NCI-H510A treated with DMSO at 0.1 percent for 48 hours (cell line): ENCODE measurements at regions not wholly inside any gene's neighbourhood (a gene's known extent, or its start where the extent isn't known, plus 50 kb on each side); places are given as distances from the start of the nearest gene placed in this dataset.
A peak's percentile ranks its signal among the peaks of the same experiment; 100 is the strongest.
"Not testable (repeated sequence)": the region's sequence is repeated elsewhere in the genome, so short reads cannot be mapped to it uniquely, and the experiment has no call there.

Source experiments
- DNase-seq: peaks from one replicate; lab custom pipeline; 2025; lab: John Stamatoyannopoulos, UW

DNA sequence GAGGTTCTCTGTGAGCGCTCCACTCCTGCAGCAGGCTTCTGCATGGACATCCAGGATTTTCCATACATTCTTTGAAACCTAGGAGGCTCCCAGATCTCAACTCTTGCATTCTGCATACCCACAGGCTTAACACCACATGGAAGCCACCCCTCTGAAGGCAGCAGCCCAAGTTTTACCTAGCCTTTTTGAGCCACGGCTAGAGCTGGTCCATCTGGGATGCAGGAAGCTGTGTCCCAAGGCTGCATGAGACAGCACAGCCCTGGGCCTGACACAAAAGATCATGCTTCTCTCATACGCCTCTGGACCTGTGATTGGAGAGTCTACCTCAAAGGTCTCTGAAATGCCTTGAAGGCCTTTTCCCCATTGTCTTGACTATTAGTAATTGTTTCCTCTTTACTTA, 53.6 kb upstream of the RPRM start:
- no peak for DNase-seq

- DNase-seq: not testable (repeated sequence)
Observed at GRCh38 chr2:153533803-153534202, 55.2 kb upstream of the RPRM start.

- not testable (repeated sequence) for DNase-seq
Observed at GRCh38 chr2:153534590-153534989, 56.0 kb upstream of the RPRM start.

- no peak for DNase-seq
Observed at GRCh38 chr2:153536115-153536514, 57.6 kb upstream of the RPRM start.

DNA sequence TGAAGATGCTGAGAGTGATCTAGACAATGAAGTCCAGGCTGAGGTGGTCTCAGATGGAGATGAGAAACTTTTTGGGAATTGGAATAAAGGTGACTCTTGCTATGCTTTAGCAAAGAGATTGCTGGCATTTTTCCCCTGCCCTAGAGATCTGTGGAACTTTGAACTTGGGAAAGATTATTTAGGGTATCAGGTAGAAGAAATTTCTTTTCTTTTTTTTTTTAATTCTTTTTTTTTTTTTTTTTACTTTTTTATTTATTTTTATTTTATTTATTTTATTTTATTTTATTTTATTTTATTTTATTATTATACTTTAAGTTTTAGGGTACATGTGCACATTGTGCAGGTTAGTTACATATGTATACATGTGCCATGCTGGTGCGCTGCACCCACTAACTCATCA, 59.5 kb upstream of the RPRM start:
- DNase-seq: not testable (repeated sequence)

- DNase-seq: peak; percentile 49
Observed at GRCh38 chr2:153543635-153544071, 65.1 kb upstream of the RPRM start.

DNA sequence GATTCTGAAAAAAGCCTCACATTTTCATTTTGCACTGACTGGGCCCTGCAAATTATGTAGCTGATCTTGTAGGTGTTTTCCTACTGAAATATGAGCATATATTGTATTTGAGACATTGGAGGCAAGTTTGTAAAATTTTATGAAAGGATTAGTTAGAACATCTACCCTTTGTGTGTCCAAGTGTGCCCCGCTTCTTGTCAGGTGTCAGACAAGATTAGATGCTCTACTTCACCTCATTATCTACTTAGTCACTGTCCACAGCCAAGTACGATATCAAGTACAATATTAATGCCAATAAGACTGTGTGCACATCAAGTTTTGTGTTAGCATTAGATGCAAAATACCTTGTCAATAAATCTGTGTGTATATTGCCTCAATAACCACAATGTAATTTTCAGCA, 67.8 kb upstream of the RPRM start:
- DNase-seq: no peak

DNA sequence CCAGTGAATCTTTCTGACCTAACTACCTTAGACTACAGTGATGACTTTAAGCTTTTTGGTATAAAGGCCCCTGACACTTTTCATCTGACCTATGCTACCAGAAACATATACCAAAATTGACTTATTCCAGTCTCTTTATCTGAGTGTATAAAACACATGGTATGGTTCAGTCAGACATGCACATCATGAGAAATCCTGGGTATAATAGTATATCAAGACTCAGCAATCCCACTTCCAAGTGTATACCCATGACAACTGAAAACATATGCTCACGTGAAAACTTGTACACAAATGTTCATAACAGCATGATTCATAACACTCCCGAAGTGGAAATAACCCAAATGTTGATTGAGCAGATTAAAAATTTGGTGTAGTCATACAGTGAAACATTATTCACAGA, 70.0 kb upstream of the RPRM start:
- no peak for DNase-seq

- no peak for DNase-seq
Observed at GRCh38 chr2:153551698-153552097, 73.1 kb upstream of the RPRM start.

- no peak for DNase-seq
Observed at GRCh38 chr2:153557211-153557610, 78.6 kb upstream of the RPRM start.

DNA sequence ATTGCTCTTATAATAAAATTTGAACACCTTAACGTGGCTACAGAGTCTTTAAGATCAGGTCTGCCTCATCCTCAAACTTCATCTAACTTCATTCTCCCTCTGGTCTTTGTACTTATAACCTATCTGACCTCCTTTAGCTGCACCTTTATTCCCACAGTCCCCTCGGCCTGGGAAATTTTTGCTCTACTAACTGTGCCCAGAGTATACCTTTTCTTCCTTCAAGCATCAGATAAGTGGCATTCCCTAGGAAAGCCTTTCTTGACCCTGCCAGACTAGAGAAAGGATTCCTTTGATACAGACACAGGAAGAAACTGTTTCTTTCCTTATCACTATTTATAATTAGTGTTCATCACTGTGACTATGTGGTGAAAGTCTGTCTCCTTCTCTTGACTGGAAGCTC, 79.2 kb upstream of the RPRM start:
- DNase-seq: no peak

- no peak for DNase-seq
Observed at GRCh38 chr2:153558247-153558646, 79.7 kb upstream of the RPRM start.

- DNase-seq: no peak
Observed at GRCh38 chr2:153567367-153567766, 88.8 kb upstream of the RPRM start.

DNA sequence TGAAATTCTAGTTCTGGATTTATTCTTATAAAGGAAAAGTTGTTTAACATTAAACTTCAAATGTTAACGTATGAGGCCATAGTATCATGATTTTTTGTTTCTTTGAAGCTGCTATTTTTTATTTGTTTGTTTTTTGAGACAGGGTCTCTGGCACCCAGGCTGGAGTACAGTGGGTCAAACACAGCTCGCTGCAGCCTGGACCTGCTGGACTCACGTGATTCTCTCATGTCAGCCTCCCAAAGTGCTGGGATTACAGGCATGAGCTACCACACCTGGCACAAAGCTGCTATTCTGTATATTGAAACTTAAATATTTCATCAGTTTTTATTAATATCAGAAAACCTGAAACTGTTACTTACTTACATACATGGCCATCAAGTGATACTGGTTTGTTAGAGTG, 89.5 kb upstream of the RPRM start:
- DNase-seq: no peak

DNA sequence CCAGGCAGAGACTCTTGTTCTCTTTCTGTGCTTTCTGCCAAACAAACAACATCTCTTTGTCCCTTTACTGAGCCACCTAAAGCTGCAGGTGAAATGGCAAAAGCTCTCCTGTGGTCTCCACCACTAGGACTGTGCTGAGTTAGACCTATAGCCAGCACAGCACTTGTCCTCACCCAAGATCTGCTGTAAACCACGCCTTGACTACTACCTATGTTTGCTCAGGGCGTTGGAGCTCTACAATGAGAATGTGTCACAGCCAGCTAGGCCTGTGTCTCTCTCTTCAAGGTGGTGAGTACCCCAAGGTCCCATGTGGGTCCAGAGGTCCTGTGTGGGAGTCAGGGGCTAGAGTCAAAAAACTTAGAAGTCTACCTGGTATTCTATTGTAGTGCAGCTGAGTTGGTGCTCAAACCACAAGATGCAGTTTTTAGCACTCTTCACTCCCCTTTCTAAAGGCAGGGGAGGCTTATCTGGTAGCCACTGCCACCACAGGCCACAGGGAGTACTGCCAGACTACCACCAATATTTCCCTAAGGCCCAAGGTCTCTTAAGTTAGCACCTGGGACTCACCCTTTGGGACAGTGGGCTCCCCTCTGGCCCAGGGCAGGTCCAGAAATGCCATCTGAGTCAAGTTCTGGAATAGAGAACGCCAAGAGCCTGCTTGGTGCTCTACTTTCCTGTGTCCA, 96.8 kb upstream of the RPRM start:
- no peak for DNase-seq

- no peak for DNase-seq
Observed at GRCh38 chr2:153584244-153584643, 105.7 kb upstream of the RPRM start.

DNA sequence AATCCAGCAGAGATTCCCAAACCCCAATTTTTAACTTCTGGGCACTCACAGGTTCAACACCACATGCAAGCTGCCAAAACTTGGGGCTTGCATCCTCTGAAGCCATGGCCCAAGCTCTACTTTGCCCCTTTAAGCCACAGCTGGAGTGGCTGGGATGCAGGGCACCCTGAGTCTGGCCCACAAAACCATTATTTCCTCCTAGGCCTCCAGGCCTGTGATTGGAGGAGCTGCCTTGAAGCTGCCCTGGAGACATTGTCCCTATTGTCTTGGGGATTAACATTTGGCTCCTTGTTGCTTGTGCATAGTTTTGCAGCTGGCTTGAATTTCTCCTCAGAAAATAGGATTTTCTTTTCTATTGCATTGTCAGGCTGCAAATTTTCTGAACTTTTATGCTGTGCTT, 109.8 kb upstream of the RPRM start:
- no peak for DNase-seq

DNA sequence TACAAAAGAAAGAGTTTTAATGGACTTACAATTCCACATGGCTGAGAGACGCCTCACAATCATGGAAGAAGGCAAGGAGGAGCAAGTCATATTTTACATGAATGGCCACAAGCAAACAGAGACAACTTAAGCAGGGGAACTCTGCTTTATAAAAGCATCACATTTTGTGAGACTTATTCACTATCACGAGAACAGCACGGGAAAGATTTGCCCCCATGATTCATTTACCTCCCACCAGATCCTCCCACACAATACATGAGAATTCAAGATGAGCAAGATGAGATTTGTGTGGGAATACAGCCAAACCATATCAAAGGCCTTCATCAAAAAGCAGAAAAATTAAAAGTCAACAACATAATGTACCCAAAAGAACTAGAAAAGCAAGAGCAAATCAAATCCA, 111.0 kb upstream of the RPRM start:
- DNase-seq: no peak

DNA sequence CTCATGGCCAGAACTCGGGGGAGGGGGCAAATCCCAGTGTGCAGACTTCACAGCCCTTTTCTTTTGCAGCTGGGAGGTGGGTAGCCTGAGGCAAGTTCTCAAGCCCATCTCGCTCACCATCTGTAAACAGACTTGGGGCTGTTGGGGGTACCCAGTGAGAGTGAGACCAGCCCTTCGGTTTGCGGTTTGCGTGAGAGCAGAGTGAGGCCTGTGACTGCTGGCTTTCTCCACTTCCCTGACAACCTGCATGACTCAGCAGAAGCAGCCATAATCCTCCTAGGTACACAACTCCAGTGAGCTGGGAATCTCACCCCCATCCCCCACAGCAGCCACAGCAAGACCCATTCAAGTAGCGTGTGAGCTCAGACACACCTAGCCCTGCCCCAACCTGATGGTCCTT, 114.5 kb upstream of the RPRM start:
- DNase-seq: peak; percentile 17

GRCh38 chr2:153595939-153596338, 117.4 kb upstream of the RPRM start:
- DNase-seq: peak; percentile 55

DNA sequence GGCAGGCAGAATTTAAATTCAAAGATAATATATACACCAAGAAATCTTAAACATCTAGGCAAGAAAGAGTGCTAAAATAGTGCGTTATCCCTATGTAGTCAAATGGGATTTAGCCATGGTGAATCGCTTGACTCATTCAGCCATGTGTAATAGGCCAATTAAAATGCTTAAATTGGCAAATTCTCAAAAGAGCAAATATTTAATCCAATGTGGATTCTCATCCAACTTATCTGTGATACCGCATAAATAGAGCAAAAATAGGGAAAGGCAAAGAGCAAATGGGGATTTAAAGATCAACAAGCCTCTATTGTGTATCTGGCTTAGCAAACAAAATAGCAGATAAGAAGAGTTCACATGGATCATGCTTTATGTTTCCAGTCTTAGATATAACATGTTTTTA, 123.2 kb upstream of the RPRM start:
- DNase-seq: no peak

DNA sequence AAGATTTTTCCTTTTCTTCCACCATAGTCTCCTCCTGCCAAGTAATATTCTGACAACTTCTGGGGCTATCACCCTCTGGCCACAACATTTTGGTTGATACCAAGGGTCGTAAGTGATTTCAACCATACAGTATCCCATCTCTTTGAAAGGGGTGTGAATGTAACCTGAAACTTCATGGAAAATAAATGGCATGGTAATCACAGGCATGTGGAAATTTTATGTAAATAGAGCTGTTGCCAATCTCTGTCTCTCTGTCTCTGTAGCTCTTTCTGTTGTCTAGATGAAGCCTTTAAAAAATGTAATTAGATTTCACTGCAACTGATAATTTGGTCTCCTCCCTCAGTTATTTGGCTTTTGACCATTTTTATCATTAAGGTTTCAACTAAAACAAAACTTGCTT, 125.6 kb upstream of the RPRM start:
- DNase-seq: no peak

DNA sequence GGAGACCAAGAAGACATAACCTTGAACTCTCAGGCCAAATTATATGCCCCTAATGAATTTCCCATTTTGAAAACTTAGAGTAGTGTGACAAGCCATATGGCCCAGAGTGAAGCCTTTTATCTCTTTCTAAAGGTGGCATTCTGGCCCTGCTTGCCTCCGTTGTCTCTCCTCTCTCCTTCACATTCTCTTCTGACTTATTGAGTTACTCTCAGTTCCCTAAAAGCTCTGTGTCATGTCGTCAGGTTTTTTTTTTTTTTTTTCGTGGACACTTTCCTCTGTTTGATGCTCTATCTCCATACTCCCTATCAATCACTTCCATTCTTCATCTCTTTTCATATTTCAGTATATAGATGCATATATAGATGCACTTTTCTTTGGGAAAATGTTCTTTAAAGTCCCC, 128.1 kb upstream of the RPRM start:
- no peak for DNase-seq

DNA sequence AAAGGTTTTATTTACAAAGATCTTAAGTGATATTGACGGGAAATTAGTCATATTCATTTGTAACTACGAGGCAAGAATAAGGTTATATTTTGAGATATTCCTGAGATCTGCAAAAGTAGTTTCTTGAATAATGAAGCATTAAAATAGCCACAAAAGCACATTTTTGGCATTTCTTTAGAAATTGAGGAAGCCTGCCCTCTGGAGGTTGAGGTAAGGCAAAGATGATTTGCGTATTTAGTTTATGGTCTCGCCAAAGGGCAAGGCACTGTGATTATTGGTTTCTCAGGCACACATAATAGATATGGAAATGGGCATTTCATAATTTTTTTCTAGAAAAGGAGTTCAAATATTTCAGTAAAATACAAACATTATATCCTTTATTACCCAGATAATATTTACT, 143.7 kb upstream of the RPRM start:
- DNase-seq: no peak

DNA sequence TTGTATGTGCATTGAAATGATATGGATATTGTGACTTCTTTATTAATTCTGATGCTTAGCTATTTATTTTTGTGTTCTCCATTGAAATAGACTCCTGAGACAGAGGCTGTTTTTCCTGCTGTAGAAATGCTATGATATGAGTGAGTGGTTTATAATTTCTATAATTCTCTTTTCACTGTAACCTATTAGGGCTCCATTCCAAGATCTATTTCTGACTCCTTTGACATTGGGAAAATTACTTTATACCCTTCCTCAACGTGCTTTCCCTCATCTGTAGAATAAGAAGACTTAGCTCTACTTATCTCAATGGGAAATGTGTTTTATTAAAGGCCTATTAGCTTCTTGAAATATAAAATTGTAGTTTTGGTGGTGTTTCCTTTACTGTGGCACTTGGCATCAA, 144.5 kb upstream of the RPRM start:
- no peak for DNase-seq
